ENCODE measurements at regions not wholly inside any gene's neighbourhood (a gene's known extent, or its start where the extent isn't known, plus 50 kb on each side); places are given as distances from the start of the nearest gene placed in this dataset.

DNA sequence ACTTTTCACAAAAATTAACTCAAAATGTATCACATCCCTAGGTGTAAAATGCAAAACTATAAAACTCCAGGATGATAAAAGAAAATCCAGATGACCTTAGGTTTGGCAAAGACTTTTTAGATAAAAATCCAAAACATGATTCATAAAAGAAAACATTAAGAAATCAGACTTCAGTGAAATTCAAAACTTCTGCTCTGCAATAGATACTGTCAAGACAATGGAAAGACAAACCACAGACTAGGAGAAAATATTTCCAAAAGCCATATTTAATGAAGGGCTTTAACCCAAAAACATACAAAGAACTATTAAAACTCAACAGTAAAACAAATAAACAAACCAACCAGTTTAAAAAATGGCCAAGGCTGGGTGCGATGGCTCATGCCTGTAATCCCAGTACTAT is 173.6 kb upstream of the SPOPL start:
- TF ChIP-seq EZH2 (IDR thresholded peaks at IDR 0.05) (no peak), POLR2AphosphoS5 (IDR thresholded peaks at IDR 0.05; ENCODE audit: borderline replicate concordance, low read depth, low read length) (no peak)

All from SK-N-MC (cell line).